ENCODE measurements at regions not wholly inside any gene's neighbourhood (a gene's known extent, or its start where the extent isn't known, plus 50 kb on each side); places are given as distances from the start of the nearest gene placed in this dataset.

DNA sequence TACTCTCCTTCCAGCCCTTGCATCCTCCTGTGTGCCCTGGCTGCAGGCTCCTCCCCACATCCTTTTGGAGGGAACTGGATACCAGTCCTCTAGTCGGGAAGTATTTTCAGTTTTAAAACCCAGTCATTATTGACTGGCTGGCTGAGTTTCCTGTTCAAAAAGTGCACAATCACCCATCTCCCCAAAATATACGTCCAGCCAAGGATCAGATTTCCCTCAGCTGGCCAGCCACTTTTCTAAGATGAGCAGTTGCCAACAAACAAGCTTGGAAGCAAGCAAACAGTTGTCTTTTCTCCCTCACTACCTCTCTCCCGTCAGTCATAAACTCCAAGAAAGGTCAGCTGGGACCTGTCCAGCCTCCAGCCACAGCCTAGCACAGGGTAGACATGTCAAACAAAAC is 147.7 kb upstream of the GALNT15 start:
- Histone ChIP-seq H3K27me3 (ENCODE audit: control insufficient read depth, insufficient read depth, low read length) (no peaks in the 10 kb centered on the region), H3K36me3 (ENCODE audit: control insufficient read depth, insufficient read depth, low read length) (no peaks in the 10 kb centered on the region), H3K4me1 (ENCODE audit: control insufficient read depth, insufficient read depth, low read length) (no peaks in the 10 kb centered on the region), H3K9me3 (ENCODE audit: control insufficient read depth, insufficient read depth, low read length) (no peaks in the 10 kb centered on the region; the same call in 1 of the 2 replicates), H3K27ac (ENCODE audit: low read depth, low read length) (no peak overlapping the region), H3K9ac (ENCODE audit: low read depth, low read length) (no peak overlapping the region), H3K4me3 (ENCODE audit: low read depth, low read length) (no peak overlapping the region)

DNA sequence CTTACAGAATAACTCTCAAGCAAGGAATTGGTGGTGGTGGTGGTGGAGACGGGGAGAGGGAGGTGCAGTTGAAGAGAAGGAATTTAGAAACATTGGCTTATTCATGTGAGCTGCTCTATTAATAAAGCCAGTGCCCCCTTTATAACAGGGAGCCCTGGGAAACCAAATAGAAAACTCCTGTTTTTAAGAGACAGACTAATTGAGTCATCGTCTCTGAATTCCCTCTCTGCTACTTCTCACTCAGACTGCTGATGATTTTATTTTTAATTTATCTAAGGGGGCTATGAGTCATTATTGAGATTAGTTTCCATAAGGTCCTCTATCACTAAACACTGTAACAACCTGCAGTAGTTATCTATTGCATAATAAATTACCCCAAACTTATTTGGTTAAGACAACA is 145.9 kb upstream of the GALNT15 start:
- H3K4me3 ChIP-seq (ENCODE audit: low read depth, low read length) = no peak overlapping the region
- no peak overlapping the region for H3K27ac ChIP-seq (ENCODE audit: low read depth, low read length)
- H3K4me1 ChIP-seq (ENCODE audit: control insufficient read depth, insufficient read depth, low read length) = no peaks in the 10 kb centered on the region
- no peaks in the 10 kb centered on the region for H3K36me3 ChIP-seq (ENCODE audit: control insufficient read depth, insufficient read depth, low read length)
- H3K27me3 ChIP-seq (ENCODE audit: control insufficient read depth, insufficient read depth, low read length) = no peaks in the 10 kb centered on the region
- no peak overlapping the region for H3K9ac ChIP-seq (ENCODE audit: low read depth, low read length)
- H3K9me3 ChIP-seq (ENCODE audit: control insufficient read depth, insufficient read depth, low read length) = no peaks in the 10 kb centered on the region; the same call in 1 of the 2 replicates

DNA sequence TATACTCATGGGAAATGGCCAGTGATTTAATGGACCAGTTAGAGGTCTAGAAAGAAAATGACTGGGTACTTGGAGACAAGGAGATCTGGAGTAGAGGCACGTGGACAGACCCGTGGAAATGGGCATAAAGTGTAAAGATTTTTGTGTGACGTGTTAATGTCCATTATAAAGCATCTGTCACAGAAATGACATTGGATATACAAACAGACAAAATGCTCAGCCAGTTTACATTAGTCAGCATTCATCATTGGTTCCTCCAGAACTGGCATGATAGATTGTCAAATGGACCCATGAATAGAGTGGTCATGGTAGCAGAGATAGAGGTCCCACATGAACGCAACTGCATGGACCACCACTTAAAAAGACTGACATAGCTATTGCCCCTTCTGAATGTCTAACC is 144.1 kb upstream of the GALNT15 start:
- Histone ChIP-seq H3K27me3 (ENCODE audit: control insufficient read depth, insufficient read depth, low read length) (no peaks in the 10 kb centered on the region), H3K36me3 (ENCODE audit: control insufficient read depth, insufficient read depth, low read length) (no peaks in the 10 kb centered on the region), H3K4me1 (ENCODE audit: control insufficient read depth, insufficient read depth, low read length) (no peaks in the 10 kb centered on the region), H3K27ac (ENCODE audit: low read depth, low read length) (no peak overlapping the region), H3K9ac (ENCODE audit: low read depth, low read length) (no peak overlapping the region), H3K9me3 (ENCODE audit: control insufficient read depth, insufficient read depth, low read length) (no peaks in the 10 kb centered on the region), H3K4me3 (ENCODE audit: low read depth, low read length) (no peak overlapping the region)

DNA sequence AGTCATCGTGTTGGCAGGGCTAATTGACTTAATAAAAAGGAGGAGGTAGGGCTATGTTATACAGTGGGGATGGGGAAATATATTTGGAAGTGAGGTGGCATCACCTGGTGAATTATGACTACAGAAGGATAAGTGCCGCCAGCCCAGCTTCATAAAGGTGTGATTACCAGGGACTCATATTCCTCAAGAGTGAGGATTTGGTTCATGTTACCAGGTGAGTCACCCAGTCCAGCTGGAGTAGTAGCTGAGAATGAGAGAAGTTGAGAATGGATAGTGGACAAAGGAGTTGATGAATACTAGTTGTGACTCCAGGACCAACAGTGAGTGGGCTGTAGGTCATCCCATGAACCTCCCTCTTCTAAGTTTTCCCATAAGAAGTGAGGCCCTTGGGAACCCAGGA is 143.0 kb upstream of the GALNT15 start:
- Histone ChIP-seq H3K36me3 (ENCODE audit: control insufficient read depth, insufficient read depth, low read length) (no peaks in the 10 kb centered on the region), H3K9ac (ENCODE audit: low read depth, low read length) (no peak overlapping the region), H3K9me3 (ENCODE audit: control insufficient read depth, insufficient read depth, low read length) (no peaks in the 10 kb centered on the region), H3K4me3 (ENCODE audit: low read depth, low read length) (no peak overlapping the region), H3K27me3 (ENCODE audit: control insufficient read depth, insufficient read depth, low read length) (no peaks in the 10 kb centered on the region), H3K27ac (ENCODE audit: low read depth, low read length) (no peak overlapping the region), H3K4me1 (ENCODE audit: control insufficient read depth, insufficient read depth, low read length) (no peaks in the 10 kb centered on the region)

DNA sequence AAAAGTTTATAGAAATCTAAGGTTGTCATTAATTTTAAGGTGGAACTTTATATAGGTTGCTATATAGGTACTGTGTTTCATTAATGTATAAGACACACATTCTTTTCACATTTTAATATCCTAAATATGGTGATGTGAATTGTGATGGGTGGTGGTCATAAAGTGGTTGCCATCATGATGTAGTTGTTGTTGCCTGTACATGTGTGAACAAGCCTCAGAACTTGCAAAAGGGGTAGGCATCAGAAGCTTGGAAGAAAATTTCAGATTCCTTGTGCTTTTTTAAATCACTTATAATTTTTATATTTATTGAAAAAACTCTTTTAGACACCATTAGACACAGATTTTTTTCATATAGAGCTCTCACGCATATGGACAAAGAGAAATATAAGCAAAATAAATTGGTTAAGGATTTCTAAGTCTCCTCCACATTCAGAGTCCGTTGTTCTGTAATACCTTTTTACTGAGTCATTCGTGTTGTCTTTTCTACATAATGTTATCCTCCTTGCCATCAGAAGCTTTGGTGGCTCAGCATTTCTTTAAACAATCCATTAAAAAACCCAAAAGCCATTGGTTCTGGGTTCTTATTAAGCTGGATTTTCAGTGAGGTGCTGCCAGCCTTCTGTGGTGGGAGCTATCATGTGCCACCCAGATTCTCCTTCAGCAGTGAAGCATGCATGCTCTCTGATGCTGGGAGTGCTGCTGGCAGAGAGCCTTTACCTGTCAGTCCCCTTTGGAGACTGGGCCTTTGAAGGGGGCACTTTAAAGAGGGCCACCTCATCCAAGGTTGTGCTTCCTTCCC is 140.4 kb upstream of the GALNT15 start:
- no peaks in the 10 kb centered on the region for H3K4me1 ChIP-seq (ENCODE audit: control insufficient read depth, insufficient read depth, low read length)
- H3K27me3 ChIP-seq (ENCODE audit: control insufficient read depth, insufficient read depth, low read length) = no peaks in the 10 kb centered on the region
- H3K4me3 ChIP-seq (ENCODE audit: low read depth, low read length) = no peak overlapping the region
- H3K9me3 ChIP-seq (ENCODE audit: control insufficient read depth, insufficient read depth, low read length) = no peaks in the 10 kb centered on the region
- no peak overlapping the region for H3K9ac ChIP-seq (ENCODE audit: low read depth, low read length)
- no peak overlapping the region for H3K27ac ChIP-seq (ENCODE audit: low read depth, low read length)
- H3K36me3 ChIP-seq (ENCODE audit: control insufficient read depth, insufficient read depth, low read length) = no peaks in the 10 kb centered on the region

DNA sequence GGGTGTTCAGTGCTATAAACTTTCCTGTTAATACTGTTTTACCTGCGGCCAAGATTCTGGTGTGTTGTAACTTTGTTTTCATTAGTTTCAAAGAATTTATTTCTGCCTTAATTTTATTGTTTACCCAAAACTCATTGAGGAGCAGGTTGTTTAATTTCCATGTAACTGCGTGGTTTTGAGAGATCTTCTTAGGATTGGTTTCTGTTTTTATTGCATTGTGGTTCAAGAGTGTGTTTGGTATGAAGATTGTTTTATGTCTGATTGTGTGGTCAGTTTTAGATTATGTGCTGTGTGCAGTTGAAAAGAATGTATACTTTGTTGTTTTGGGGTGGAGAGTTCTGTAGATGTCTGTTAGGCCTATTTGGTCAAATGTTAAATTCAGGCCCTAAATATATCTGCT is 133.5 kb upstream of the GALNT15 start:
- no peaks in the 10 kb centered on the region for H3K4me1 ChIP-seq (ENCODE audit: control insufficient read depth, insufficient read depth, low read length)
- H3K9ac ChIP-seq (ENCODE audit: low read depth, low read length) = no peak overlapping the region
- H3K27ac ChIP-seq (ENCODE audit: low read depth, low read length) = no peak overlapping the region
- no peak overlapping the region for H3K4me3 ChIP-seq (ENCODE audit: low read depth, low read length)
- no peaks in the 10 kb centered on the region for H3K27me3 ChIP-seq (ENCODE audit: control insufficient read depth, insufficient read depth, low read length)
- H3K36me3 ChIP-seq (ENCODE audit: control insufficient read depth, insufficient read depth, low read length) = no peaks in the 10 kb centered on the region
- no peaks in the 10 kb centered on the region for H3K9me3 ChIP-seq (ENCODE audit: control insufficient read depth, insufficient read depth, low read length)

DNA sequence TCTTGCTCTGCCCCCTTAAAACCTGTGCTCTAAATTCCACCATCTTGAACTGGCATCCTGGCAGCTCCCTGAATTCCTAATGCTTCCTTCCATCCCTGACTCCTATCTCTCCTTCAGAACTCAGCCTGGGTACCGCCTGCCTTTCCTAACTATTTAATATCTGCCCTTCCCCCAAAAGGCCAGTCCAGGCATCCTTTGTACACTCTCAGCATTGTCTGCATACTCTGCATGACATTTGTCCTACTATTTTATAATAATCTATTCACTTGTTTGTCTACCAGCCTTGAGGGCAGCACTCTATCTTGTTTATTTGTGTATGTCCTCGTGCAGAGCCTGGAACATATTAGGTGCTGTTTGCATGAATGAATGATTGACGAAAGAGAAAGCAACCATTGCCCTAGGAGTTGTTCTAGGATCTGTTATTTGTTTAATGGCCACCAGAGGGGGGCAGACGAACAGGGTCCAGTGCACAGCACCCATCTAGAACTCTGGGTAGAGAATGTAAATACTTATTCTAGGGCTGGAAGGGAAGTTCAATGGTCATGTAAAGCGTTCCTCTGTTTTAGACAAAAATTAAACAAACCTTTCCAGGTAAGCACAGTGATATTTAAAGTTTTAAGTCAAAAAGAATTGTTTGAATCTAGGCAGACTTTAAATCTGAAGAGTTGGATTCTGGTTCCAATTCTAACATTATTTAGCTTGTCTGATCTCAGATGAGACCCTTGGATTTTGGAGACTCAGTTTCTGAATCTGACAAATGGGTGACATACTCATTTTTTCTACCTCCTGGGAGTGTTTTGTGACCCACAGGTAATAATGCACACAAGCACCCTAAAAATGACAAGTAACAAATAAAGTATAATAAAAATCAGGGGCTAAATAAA is 125.8 kb upstream of the GALNT15 start:
- Histone ChIP-seq H3K9me3 (ENCODE audit: control insufficient read depth, insufficient read depth, low read length) (no peaks in the 10 kb centered on the region), H3K4me3 (ENCODE audit: low read depth, low read length) (no peak overlapping the region), H3K27me3 (ENCODE audit: control insufficient read depth, insufficient read depth, low read length) (no peaks in the 10 kb centered on the region), H3K27ac (ENCODE audit: low read depth, low read length) (no peak overlapping the region), H3K36me3 (ENCODE audit: control insufficient read depth, insufficient read depth, low read length) (no peaks in the 10 kb centered on the region), H3K9ac (ENCODE audit: low read depth, low read length) (no peak overlapping the region), H3K4me1 (ENCODE audit: control insufficient read depth, insufficient read depth, low read length) (no peaks in the 10 kb centered on the region)

DNA sequence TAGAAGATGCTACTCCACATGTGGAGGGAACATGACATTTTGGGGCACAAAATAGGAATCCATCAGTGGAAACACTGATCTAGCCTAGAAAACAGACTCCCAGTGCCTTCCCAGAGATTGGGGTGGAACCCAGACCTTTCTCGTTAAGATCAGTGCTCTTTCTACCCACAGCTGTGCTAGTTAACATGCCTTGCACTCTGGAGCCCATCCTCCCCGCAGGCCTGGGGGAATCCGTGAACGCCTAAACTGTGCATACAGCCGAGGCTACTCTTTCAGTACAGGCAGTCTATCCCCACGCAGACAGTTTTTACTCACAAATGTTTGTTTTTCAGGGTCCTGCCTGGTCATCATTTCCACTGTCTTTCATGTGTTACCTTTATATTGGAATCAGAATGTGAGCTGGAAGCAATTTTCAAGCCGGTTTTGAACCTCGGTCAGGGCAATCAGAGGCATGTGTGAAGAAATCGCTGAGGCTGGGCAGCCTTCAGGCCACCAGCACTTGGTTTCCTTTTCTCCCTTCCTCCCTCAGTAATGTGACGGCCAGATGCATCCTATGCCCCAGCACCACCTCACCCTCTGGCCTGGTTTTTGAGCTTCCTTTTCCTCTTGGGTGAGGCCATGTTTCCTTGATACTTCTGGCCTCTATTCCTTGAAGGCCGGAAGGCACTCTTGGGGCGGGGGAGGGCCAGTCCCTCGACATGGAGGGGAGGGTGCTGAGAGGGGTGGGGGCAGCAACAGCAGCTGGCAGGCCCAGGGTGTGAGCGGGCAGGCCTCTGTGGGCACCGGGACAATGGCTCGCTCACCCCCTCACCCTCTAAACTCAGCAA is 123.6 kb upstream of the GALNT15 start:
- no peaks in the 10 kb centered on the region for H3K9me3 ChIP-seq (ENCODE audit: control insufficient read depth, insufficient read depth, low read length)
- H3K36me3 ChIP-seq (ENCODE audit: control insufficient read depth, insufficient read depth, low read length) = no peaks in the 10 kb centered on the region
- H3K4me3 ChIP-seq (ENCODE audit: low read depth, low read length) = no peak overlapping the region
- no peaks in the 10 kb centered on the region for H3K27me3 ChIP-seq (ENCODE audit: control insufficient read depth, insufficient read depth, low read length)
- H3K9ac ChIP-seq (ENCODE audit: low read depth, low read length) = no peak overlapping the region
- no peak overlapping the region for H3K27ac ChIP-seq (ENCODE audit: low read depth, low read length)
- H3K4me1 ChIP-seq (ENCODE audit: control insufficient read depth, insufficient read depth, low read length) = no peaks in the 10 kb centered on the region

DNA sequence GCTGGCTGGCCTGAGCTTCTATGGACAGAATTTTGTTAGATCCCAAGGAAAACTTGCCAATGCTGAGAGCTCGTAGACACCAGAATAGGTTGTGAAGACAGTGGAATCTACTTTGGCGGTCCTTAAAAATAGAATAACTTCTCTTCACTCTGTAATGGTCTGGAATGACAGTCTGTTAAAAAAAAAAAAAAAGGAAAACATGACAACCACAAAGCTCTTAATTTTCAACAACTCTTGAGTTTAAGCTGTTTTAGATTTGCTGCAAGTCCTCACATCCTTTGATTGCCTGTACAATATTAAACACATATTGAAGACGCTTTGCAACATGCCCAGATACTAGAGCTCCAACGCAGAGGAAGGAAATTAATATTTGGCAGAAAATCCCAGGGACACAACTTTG is 122.8 kb upstream of the GALNT15 start:
- no peaks in the 10 kb centered on the region for H3K36me3 ChIP-seq (ENCODE audit: control insufficient read depth, insufficient read depth, low read length)
- H3K4me1 ChIP-seq (ENCODE audit: control insufficient read depth, insufficient read depth, low read length) = no peaks in the 10 kb centered on the region
- H3K4me3 ChIP-seq (ENCODE audit: low read depth, low read length) = no peak overlapping the region
- H3K9me3 ChIP-seq (ENCODE audit: control insufficient read depth, insufficient read depth, low read length) = no peaks in the 10 kb centered on the region
- H3K9ac ChIP-seq (ENCODE audit: low read depth, low read length) = no peak overlapping the region
- no peaks in the 10 kb centered on the region for H3K27me3 ChIP-seq (ENCODE audit: control insufficient read depth, insufficient read depth, low read length)
- H3K27ac ChIP-seq (ENCODE audit: low read depth, low read length) = no peak overlapping the region

DNA sequence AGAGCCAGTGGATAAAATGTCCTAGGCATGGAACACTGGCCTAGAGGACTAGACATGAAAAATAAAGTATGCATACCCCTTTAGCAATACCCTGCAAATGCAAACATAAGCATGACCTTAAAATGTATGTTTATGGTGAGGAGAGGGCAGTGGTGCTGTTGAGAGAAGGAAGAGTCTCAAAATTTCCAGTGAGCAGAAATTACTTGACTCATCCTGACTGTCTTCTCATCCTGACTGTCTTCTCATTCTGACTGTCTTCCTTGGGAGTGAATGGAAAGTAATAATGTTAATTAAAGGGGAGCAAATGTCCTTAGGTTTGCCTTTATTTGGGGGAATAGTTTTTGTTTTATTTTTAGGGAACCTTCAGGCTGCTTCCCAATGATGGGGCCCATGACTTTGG is 121.5 kb upstream of the GALNT15 start:
- no peaks in the 10 kb centered on the region for H3K9me3 ChIP-seq (ENCODE audit: control insufficient read depth, insufficient read depth, low read length)
- H3K4me1 ChIP-seq (ENCODE audit: control insufficient read depth, insufficient read depth, low read length) = no peaks in the 10 kb centered on the region
- H3K36me3 ChIP-seq (ENCODE audit: control insufficient read depth, insufficient read depth, low read length) = no peaks in the 10 kb centered on the region
- H3K4me3 ChIP-seq (ENCODE audit: low read depth, low read length) = no peak overlapping the region
- H3K27me3 ChIP-seq (ENCODE audit: control insufficient read depth, insufficient read depth, low read length) = no peaks in the 10 kb centered on the region
- H3K9ac ChIP-seq (ENCODE audit: low read depth, low read length) = no peak overlapping the region
- no peak overlapping the region for H3K27ac ChIP-seq (ENCODE audit: low read depth, low read length)

Data from HUES48 (cell line).